Keratinocyte (primary cell): ENCODE measurements at regions not wholly inside any gene's neighbourhood (a gene's known extent, or its start where the extent isn't known, plus 50 kb on each side); places are given as distances from the start of the nearest gene placed in this dataset.

ENCODE experiments used
- DNase-seq: peaks from one replicate; pipeline ENCODE4 v3.0.0-alpha.2; 2011; ENCODE audit warnings: low read depth, missing footprints, low spot score
- FAIRE-seq: peaks from 2 replicates; lab custom pipeline; 2011; peaks lifted over from hg19 to GRCh38; lab: Jason Lieb, UNC
- H2AFZ ChIP-seq: 2 replicates; pipeline ENCODE4 v1.6.0; 2012; ENCODE audit warnings: low read length, control low read depth, inconsistent platforms; ENCODE audit not compliant: control insufficient read depth
- H3K27ac ChIP-seq: 2 replicates; pipeline ENCODE4 v1.5.1; 2011; ENCODE audit warnings: low read length; ENCODE audit not compliant: control insufficient read depth, insufficient read depth
- H3K27me3 ChIP-seq: 3 replicates; pipeline ENCODE4 v1.6.0; 2011; ENCODE audit warnings: low read length; ENCODE audit not compliant: control insufficient read depth, insufficient read depth; ENCODE audit errors: extremely low read depth
- H3K36me3 ChIP-seq, 2 experiments: 2 replicates in 1 of 2; 3 replicates in 1 of 2; pipeline ENCODE4 v1.5.1; 2011; ENCODE audit warnings: low read length in 2 of 2, mild to moderate bottlenecking in 1 of 2; ENCODE audit not compliant: control insufficient read depth in 2 of 2, insufficient read depth in 2 of 2; ENCODE audit errors: extremely low read depth in 1 of 2
- H3K4me1 ChIP-seq: 3 replicates; pipeline ENCODE4 v1.5.1; 2011; ENCODE audit warnings: low read length; ENCODE audit not compliant: control insufficient read depth, insufficient read depth; ENCODE audit errors: extremely low read depth
- H3K4me2 ChIP-seq: 3 replicates; pipeline ENCODE4 v1.6.0; 2011; ENCODE audit warnings: low read depth, low read length; ENCODE audit not compliant: control insufficient read depth, insufficient read depth; ENCODE audit errors: extremely low read depth
- H3K4me3 ChIP-seq, 3 experiments: fragments of 200-600 bp in 1 of 3; sonication (generic) in 1 of 3; 2 replicates in 2 of 3; 3 replicates in 1 of 3; pipeline ENCODE4 v1.5.1; 2011 to 2016; ENCODE audit warnings: low read length in 3 of 3, mild to moderate bottlenecking in 3 of 3, control low read depth in 2 of 3, inconsistent platforms in 1 of 3, low read depth in 1 of 3, mixed read lengths in 1 of 3, mixed run types in 1 of 3, moderate library complexity in 1 of 3; ENCODE audit not compliant: control insufficient read depth in 2 of 3, insufficient read depth in 2 of 3; ENCODE audit errors: extremely low read depth in 1 of 3
- H3K79me2 ChIP-seq: 2 replicates; pipeline ENCODE4 v1.6.0; 2012; ENCODE audit warnings: low read length; ENCODE audit not compliant: control insufficient read depth, insufficient read depth
- H3K9ac ChIP-seq: 3 replicates; pipeline ENCODE4 v1.6.0; 2011; ENCODE audit warnings: low read length; ENCODE audit not compliant: control insufficient read depth, insufficient read depth; ENCODE audit errors: extremely low read depth
- H3K9me1 ChIP-seq: 3 replicates; pipeline ENCODE4 v1.6.0; 2011; ENCODE audit warnings: low read length; ENCODE audit not compliant: control insufficient read depth, insufficient read depth; ENCODE audit errors: extremely low read depth
- H3K9me3 ChIP-seq: 2 replicates; pipeline ENCODE4 v1.5.1; 2012; ENCODE audit warnings: low read depth, low read length; ENCODE audit not compliant: control insufficient read depth
- H4K20me1 ChIP-seq: 3 replicates; pipeline ENCODE4 v1.6.0; 2011; ENCODE audit warnings: low read length; ENCODE audit not compliant: control insufficient read depth, insufficient read depth; ENCODE audit errors: extremely low read depth
- CTCF ChIP-seq, 3 experiments: IDR thresholded peaks in 1 of 3; conservative IDR thresholded peaks in 1 of 3; optimal IDR thresholded peaks in 1 of 3; 2 replicates in 2 of 3; 3 replicates in 1 of 3; pipeline versions ENCODE3 to v1.5.1; 2011; ENCODE audit warnings: low read length in 3 of 3, mild to moderate bottlenecking in 3 of 3, moderate library complexity in 2 of 3, control low read depth in 1 of 3, inconsistent platforms in 1 of 3; ENCODE audit not compliant: insufficient read depth in 2 of 3; ENCODE audit errors: extremely low read depth in 1 of 3
- EZH2 ChIP-seq: IDR thresholded peaks from one replicate; pipeline ENCODE4 v1.6.1; 2012; ENCODE audit warnings: inconsistent platforms, mild to moderate bottlenecking, low read length, moderate library complexity
- dilution Hi-C: fragments of 300-500 bp; cut with MboI; formaldehyde crosslinking; loops from one replicate; pipeline ENCODE4 v1.7.0; 2020; ENCODE audit warnings: low sequenced_read_pairs; ENCODE audit not compliant: extremely low pct_ligation_motif_present

GRCh38 chr6:165850434-165851019, 187.5 kb upstream of the PDE10A start:
- Histone ChIP-seq H2AFZ (no peak overlapping the region), H3K4me1 (no peaks in the 10 kb centered on the region), H4K20me1 (no peaks in the 10 kb centered on the region), H3K9ac (no peak overlapping the region), H3K9me3 (no peaks in the 10 kb centered on the region), H3K27ac (no peak overlapping the region), H3K27me3 (peaks cover 19% of the 10 kb centered on the region), H3K4me3 (no peak overlapping the region), H3K79me2 (no peaks in the 10 kb centered on the region), H3K9me1 (no peaks in the 10 kb centered on the region), H3K36me3 (no peaks in the 10 kb centered on the region), H3K4me2 (no peak overlapping the region)
- FAIRE-seq, result no peak
- TF ChIP-seq CTCF (optimal IDR thresholded peaks at IDR 0.05 in 1 of 3, IDR thresholded peaks at IDR 0.05 in 1 of 3, conservative IDR thresholded peaks at IDR 0.05 in 1 of 3; ENCODE audit: extremely low read depth in 1 of 3, insufficient read depth in 2 of 3, low read length in 3 of 3) (peak; percentile 88 to 97 (median 90)), EZH2 (no peak)
- DNase-seq, result no peak
- dilution Hi-C loops, result no loop called here

- dilution Hi-C loops, result no loop called here
- H3K27ac ChIP-seq, result no peak overlapping the region
- H3K27me3 ChIP-seq, result peaks cover 19% of the 10 kb centered on the region
- H3K4me1 ChIP-seq, result no peaks in the 10 kb centered on the region
- H3K36me3 ChIP-seq, result no peaks in the 10 kb centered on the region
- H3K9me1 ChIP-seq, result no peaks in the 10 kb centered on the region
- no peak for DNase-seq
- FAIRE-seq, result no peak
- no peaks in the 10 kb centered on the region for H3K9me3 ChIP-seq
- H3K4me2 ChIP-seq, result no peak overlapping the region
- H2AFZ ChIP-seq, result no peak overlapping the region
- TF ChIP-seq CTCF (optimal IDR thresholded peaks at IDR 0.05 in 1 of 3, IDR thresholded peaks at IDR 0.05 in 1 of 3, conservative IDR thresholded peaks at IDR 0.05 in 1 of 3; ENCODE audit: extremely low read depth in 1 of 3, insufficient read depth in 2 of 3, low read length in 3 of 3) (no peak), EZH2 (no peak)
- H3K79me2 ChIP-seq, result no peaks in the 10 kb centered on the region
- H3K4me3 ChIP-seq, result no peak overlapping the region
- H3K9ac ChIP-seq, result no peak overlapping the region
- no peaks in the 10 kb centered on the region for H4K20me1 ChIP-seq
These were observed 186.7 kb upstream of the PDE10A start for GRCh38 chr6:165849534-165850430.
